Esophagus squamous epithelium (tissue), 5 donors: ENCODE measurements at regions not wholly inside any gene's neighbourhood (a gene's known extent, or its start where the extent isn't known, plus 50 kb on each side); places are given as distances from the start of the nearest gene placed in this dataset.
A peak's percentile ranks its signal among the peaks of the same experiment; 100 is the strongest.

Source experiments
- DNase-seq: peaks from one replicate; lab custom pipeline; 2025; lab: John Stamatoyannopoulos, UW
- H3K27ac ChIP-seq, 4 donors: fragments of 200-600 bp; sonication (generic); one replicate each; pipeline ENCODE4 v1.5.1; 2016 to 2019; ENCODE audit warnings: mild to moderate bottlenecking in 1 of 4
- H3K27me3 ChIP-seq, 4 donors: fragments of 200-600 bp; sonication (generic); 1 replicate in 3 of 4; 2 replicates in 1 of 4; pipeline versions ENCODE4 v1.5.1 to v1.6.0; 2017 to 2021; ENCODE audit warnings: antibody characterized with exemption in 1 of 4
- H3K36me3 ChIP-seq, 3 donors: fragments of 200-600 bp; sonication (generic); one replicate each; pipeline ENCODE4 v1.5.1; 2016 to 2019
- H3K4me1 ChIP-seq, 3 donors: fragments of 200-600 bp; sonication (generic); one replicate each; pipeline ENCODE4 v1.5.1; 2017 to 2019
- H3K4me3 ChIP-seq, 4 donors: fragments of 200-600 bp; sonication (generic); 1 replicate in 3 of 4; 2 replicates in 1 of 4; pipeline ENCODE4 v1.5.1; 2016 to 2019; ENCODE audit warnings: mild to moderate bottlenecking in 2 of 4, moderate library complexity in 1 of 4
- H3K9me3 ChIP-seq, 3 donors: fragments of 200-600 bp; sonication (generic); one replicate each; pipeline ENCODE4 v1.5.1; 2016 to 2019
- POLR2A ChIP-seq, 4 donors: fragments of 450-650 bp; IDR thresholded peaks; one replicate each; pipeline ENCODE4 v1.6.1; 2017; ENCODE audit warnings: antibody characterized with exemption in 4 of 4, mild to moderate bottlenecking in 4 of 4, moderate library complexity in 3 of 4
- WGBS, 2 donors: methylation state at CpG; one replicate each; pipeline ENCODE4 v1.1.5; 2018; 5-methylcytosine and 5-hydroxymethylcytosine counted together
- intact Hi-C: fragments of 100-400 bp; cut with DNase I; formaldehyde crosslinking; loops from one replicate; pipeline ENCODE4 v1.15.0; 2022
- TF ChIP-seq, protein P1 (sequence below), 6 experiments: fragments of 450-650 bp in 4 of 6; fragments of 200-600 bp in 2 of 6; sonication (generic) in 2 of 6; IDR thresholded peaks; one replicate each; pipeline ENCODE4 v1.5.1; 2016 to 2019; ENCODE audit warnings: antibody characterized with exemption in 6 of 6, mild to moderate bottlenecking in 4 of 6, moderate library complexity in 4 of 6
- donor health status: DM: yes; HTN: yes; CAD: no.

DNA sequence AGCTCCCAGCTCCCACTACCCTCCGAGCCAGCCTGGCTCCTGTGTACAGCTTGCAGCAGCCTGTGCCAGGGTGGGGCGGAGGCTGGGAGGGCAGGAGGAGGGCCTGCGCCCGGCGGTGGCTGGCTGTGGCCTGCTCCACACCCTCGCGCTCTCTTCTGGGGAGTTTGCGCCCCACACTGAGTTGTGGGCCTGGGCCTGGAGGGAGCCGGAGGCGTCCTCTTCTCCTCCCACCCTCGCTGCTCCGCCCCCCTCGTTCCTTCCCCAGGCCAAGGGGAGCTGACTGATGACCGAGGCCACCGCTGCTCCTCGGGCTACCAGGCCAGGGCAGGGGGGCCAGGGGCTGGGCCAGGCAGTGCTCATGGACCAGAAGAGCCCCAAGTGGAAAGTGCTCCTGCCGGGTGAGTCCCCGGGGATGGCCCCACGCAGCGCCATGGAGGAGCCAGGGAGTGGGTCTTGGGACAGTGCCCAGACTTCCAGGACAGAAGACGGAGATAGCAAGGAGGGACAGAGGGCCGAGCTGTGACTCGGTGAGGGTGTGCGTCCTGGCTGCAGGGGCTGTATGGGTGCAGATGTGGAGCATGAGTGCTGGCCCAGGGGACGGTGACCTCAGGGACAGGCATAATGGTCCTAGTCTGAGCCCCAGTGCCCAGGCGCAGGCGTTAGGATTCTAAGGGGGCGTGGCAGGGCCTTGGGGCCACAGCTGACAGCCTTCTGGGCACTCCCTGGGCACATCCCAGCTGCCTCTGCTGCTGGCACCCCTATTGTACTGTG lies 242.1 kb upstream of the GSE1 start:
- Histone ChIP-seq H3K27ac (peak overlapping the region; percentile 45 to 85 (median 76)), H3K4me3 (peak overlapping the region; percentile 23 to 54 (median 40)), H3K9me3 (no peaks in the 10 kb centered on the region), H3K36me3 (no peaks in the 10 kb centered on the region), H3K27me3 (no peaks in the 10 kb centered on the region), H3K4me1 (peaks cover 30 to 84% (median 45%) of the 10 kb centered on the region in 3 donors)
- 31 to 46% methylated on average over 5 to 9 of the region's 28 CpGs for WGBS, 2 donors
- intact Hi-C loops: no loop called here
- peak in 1 of 4 donors; percentile 35 for TF ChIP-seq POLR2A (IDR thresholded peaks at IDR 0.05)
- TF ChIP-seq, protein P1, sequence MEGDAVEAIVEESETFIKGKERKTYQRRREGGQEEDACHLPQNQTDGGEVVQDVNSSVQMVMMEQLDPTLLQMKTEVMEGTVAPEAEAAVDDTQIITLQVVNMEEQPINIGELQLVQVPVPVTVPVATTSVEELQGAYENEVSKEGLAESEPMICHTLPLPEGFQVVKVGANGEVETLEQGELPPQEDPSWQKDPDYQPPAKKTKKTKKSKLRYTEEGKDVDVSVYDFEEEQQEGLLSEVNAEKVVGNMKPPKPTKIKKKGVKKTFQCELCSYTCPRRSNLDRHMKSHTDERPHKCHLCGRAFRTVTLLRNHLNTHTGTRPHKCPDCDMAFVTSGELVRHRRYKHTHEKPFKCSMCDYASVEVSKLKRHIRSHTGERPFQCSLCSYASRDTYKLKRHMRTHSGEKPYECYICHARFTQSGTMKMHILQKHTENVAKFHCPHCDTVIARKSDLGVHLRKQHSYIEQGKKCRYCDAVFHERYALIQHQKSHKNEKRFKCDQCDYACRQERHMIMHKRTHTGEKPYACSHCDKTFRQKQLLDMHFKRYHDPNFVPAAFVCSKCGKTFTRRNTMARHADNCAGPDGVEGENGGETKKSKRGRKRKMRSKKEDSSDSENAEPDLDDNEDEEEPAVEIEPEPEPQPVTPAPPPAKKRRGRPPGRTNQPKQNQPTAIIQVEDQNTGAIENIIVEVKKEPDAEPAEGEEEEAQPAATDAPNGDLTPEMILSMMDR (IDR thresholded peaks at IDR 0.05): peak in 3 of 6 experiments; percentile 4 to 19 (median 14)
- DNase-seq: no peak

DNA sequence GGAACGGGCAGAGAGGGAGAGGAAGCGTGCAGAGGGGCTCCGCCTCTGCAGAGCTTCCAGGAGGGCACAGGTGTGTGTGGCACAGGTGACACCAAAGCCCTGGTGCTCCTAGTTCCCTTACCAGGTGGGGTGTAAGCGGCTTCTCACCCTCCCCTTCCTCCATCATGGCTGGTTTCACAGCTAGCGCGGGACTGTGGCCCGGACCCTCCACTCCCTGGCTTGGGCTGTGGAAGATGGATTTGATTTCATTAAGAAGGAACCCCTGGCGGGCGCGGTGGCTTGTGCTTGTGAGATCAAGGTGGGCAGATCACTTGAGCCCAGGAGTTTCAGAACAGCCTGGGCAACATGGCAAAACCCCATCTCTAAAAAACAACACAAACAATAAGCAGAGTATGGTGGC lies 241.2 kb upstream of the GSE1 start:
- TF ChIP-seq, protein P1 (IDR thresholded peaks at IDR 0.05): no peak
- TF ChIP-seq POLR2A (IDR thresholded peaks at IDR 0.05): no peak
- DNase-seq: no peak
- H3K4me1 ChIP-seq: peaks cover 38 to 84% (median 46%) of the 10 kb centered on the region in 3 donors
- no peaks in the 10 kb centered on the region for H3K27me3 ChIP-seq
- H3K36me3 ChIP-seq: no peaks in the 10 kb centered on the region
- peak overlapping the region in 3 of 4 donors; percentile 37 to 54 (median 42) for H3K4me3 ChIP-seq
- intact Hi-C loops: no loop called here
- no peaks in the 10 kb centered on the region for H3K9me3 ChIP-seq
- 60 to 82% methylated on average over 1 to 5 of the region's 10 CpGs for WGBS, 2 donors
- peak overlapping the region; percentile 45 to 85 (median 76) for H3K27ac ChIP-seq

DNA sequence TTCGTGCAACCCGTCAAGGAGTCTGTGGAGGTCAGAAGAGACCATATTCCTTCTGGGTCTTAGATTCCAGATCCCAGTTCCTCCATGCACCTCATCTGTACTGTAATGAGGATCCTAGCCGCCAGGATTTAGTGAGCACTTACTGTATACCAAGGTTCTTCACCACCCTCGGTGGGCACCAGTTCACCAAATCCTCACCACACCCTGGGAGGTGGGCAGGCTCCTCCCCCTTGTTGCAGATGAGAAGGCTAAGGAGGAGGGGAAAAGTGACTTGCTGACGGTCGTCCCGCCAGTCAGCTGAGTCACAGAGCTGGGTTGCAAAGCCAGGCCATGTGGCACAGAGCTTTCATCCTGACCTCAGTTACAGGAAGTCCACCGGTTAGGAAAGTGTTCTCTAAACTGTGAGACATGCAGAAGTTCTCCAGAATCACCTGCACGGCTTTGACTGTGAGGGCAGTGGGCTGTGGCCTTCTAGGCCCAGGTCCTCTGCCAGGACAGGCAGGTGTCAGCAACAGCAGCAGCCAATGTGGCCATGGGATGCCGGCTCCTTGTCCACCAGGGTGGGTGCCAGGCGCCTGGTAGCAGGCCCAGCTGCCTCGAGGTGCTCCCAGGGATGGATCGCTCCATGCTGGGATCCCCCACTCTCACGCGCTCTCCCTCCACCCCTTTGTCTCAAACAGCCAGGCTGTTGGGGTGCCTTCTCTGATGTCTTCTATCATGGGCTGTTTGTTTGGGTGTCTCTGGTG lies 240.3 kb upstream of the GSE1 start:
- Histone ChIP-seq H3K27me3 (no peaks in the 10 kb centered on the region), H3K4me3 (no peak overlapping the region), H3K27ac (peak overlapping the region in 3 of 4 donors; percentile 23 to 85 (median 76)), H3K36me3 (no peaks in the 10 kb centered on the region), H3K9me3 (no peaks in the 10 kb centered on the region), H3K4me1 (peaks cover 40 to 87% (median 48%) of the 10 kb centered on the region in 3 donors)
- no peak for DNase-seq
- intact Hi-C loops: no loop called here
- WGBS, 2 donors: 53 to 61% methylated on average over 10 to 14 of the region's 15 CpGs
- TF ChIP-seq, protein P1 (IDR thresholded peaks at IDR 0.05): no peak
- TF ChIP-seq POLR2A (IDR thresholded peaks at IDR 0.05): no peak

DNA sequence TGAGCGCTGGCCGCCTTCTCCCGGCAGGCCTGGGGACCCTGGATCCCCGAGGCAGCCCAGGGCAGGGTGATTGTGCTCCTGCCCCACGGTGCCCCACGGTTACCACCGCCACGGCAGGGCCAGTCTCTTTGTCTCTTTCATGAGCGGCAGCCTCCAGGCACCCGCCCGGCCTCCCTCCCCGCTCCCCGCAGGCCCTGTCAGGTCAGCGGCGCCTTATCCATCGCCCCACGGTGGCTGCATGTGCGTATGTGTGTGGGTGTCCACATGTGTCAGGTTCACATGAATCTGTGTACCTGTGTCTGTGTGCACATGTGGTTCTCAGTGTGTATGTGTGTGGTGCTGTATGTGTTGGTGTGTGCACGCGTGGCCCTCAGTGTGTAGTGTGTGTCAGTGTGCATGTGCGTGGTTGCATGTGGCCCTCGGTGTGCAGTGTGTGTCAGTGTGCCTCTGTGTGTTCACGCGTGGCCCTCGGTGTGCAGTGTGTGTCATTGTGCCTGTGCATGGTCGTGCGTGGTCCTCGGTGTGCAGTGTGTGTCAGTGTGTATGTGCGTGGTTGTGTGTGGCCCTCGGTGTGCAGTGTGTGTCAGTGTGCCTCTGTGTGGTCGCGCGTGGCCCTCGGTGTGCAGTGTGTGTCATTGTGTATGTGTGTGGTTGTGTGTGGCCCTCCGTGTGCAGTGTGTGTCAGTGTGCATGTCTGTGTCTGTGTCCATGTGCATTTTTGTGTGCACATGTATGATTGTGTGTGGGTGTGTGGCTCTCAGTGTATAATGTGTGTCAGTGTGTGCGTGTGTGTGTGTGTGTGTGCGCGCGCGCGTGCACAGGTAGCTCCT lies 239.2 kb upstream of the GSE1 start:
- Histone ChIP-seq H3K27ac (peak overlapping the region in 1 of 4 donors; percentile 85), H3K36me3 (no peaks in the 10 kb centered on the region), H3K4me1 (peaks cover 40 to 98% (median 48%) of the 10 kb centered on the region in 3 donors), H3K9me3 (no peaks in the 10 kb centered on the region), H3K4me3 (peak overlapping the region in 1 of 4 donors; percentile 12), H3K27me3 (peaks cover 0 to 4% (median 0%) of the 10 kb centered on the region in 4 donors)
- WGBS, 2 donors: 64 to 77% methylated on average over 29 to 31 of the region's 41 CpGs
- intact Hi-C loops: no loop called here
- TF ChIP-seq, protein P1 (IDR thresholded peaks at IDR 0.05): no peak
- TF ChIP-seq POLR2A (IDR thresholded peaks at IDR 0.05): no peak
- no peak for DNase-seq
